Colon (tissue), 2 donors: ENCODE measurements at regions not wholly inside any gene's neighbourhood (a gene's known extent, or its start where the extent isn't known, plus 50 kb on each side); places are given as distances from the start of the nearest gene placed in this dataset.

ENCODE experiments used
- FAIRE-seq: peaks from 2 replicates; lab custom pipeline; 2012; peaks lifted over from hg19 to GRCh38; lab: Jason Lieb, UNC
- donor health status: control.
- donor health status: control.

- FAIRE-seq: peak; percentile 70
These were observed 63.0 kb upstream of the AR start for GRCh38 chrX:67480789-67481188.
